ENCODE measurements at regions not wholly inside any gene's neighbourhood (a gene's known extent, or its start where the extent isn't known, plus 50 kb on each side); places are given as distances from the start of the nearest gene placed in this dataset.

- H3K9me2 ChIP-seq (ENCODE audit: insufficient read depth, low read length) = no peaks in the 10 kb centered on the region
- H2AFZ ChIP-seq (ENCODE audit: low read depth, low read length) = no peak overlapping the region
- H3K36me3 ChIP-seq (ENCODE audit: insufficient read depth, low read length) = no peaks in the 10 kb centered on the region
- TF ChIP-seq MXI1 (conservative IDR thresholded peaks at IDR 0.05; ENCODE audit: poor library complexity, severe bottlenecking) (no peak), EZH2 (IDR thresholded peaks at IDR 0.05; ENCODE audit: borderline replicate concordance, insufficient read depth, low read length, poor library complexity, severe bottlenecking) (no peak), RAD21 (conservative IDR thresholded peaks at IDR 0.05) (no peak), TAF1 (IDR thresholded peaks at IDR 0.05; ENCODE audit: low read depth) (no peak), POLR2AphosphoS5 (IDR thresholded peaks at IDR 0.05) (no peak), SMC3 (conservative IDR thresholded peaks at IDR 0.05; ENCODE audit: poor library complexity) (no peak), EP300 (conservative IDR thresholded peaks at IDR 0.05; ENCODE audit: poor library complexity, severe bottlenecking) (no peak), REST (IDR thresholded peaks at IDR 0.05; ENCODE audit: borderline replicate concordance) (no peak), CTCF (IDR thresholded peaks at IDR 0.05; ENCODE audit: poor library complexity, severe bottlenecking) (no peak)
- no peak overlapping the region for H3K4me2 ChIP-seq (ENCODE audit: low read length)
- H3K9me3 ChIP-seq (ENCODE audit: low read length) = no peaks in the 10 kb centered on the region
- no peak overlapping the region for H3K4me3 ChIP-seq (ENCODE audit: low read length)
- H3K79me2 ChIP-seq (replicated peaks; ENCODE audit: insufficient read depth, low read length) = no peaks in the 10 kb centered on the region
- no peaks in the 10 kb centered on the region for H3F3A ChIP-seq (ENCODE audit: insufficient read depth, low read length, poor library complexity, severe bottlenecking)
- no peak overlapping the region for H3K9ac ChIP-seq (ENCODE audit: low read length)
- H4K20me1 ChIP-seq (ENCODE audit: insufficient read depth) = no peaks in the 10 kb centered on the region
- H3K27ac ChIP-seq (ENCODE audit: low read length) = no peak overlapping the region
- H3K27me3 ChIP-seq (ENCODE audit: insufficient read depth, low read depth, low read length) = no peaks in the 10 kb centered on the region
Measured at GRCh38 chr1:30382496-30382895, 340.9 kb downstream of the MATN1 start.

GRCh38 chr1:30381671-30382365 is 341.6 kb downstream of the MATN1 start:
- Histone ChIP-seq H4K20me1 (ENCODE audit: insufficient read depth) (no peaks in the 10 kb centered on the region), H3K9ac (ENCODE audit: low read length) (no peak overlapping the region), H3K36me3 (ENCODE audit: insufficient read depth, low read length) (no peaks in the 10 kb centered on the region), H2AFZ (ENCODE audit: low read depth, low read length) (no peak overlapping the region), H3K4me3 (ENCODE audit: low read length) (no peak overlapping the region), H3K9me3 (ENCODE audit: low read length) (no peaks in the 10 kb centered on the region), H3K4me2 (ENCODE audit: low read length) (no peak overlapping the region), H3F3A (ENCODE audit: insufficient read depth, low read length, poor library complexity, severe bottlenecking) (no peaks in the 10 kb centered on the region), H3K27me3 (ENCODE audit: insufficient read depth, low read depth, low read length) (no peaks in the 10 kb centered on the region), H3K79me2 (replicated peaks; ENCODE audit: insufficient read depth, low read length) (no peaks in the 10 kb centered on the region), H3K9me2 (ENCODE audit: insufficient read depth, low read length) (no peaks in the 10 kb centered on the region), H3K27ac (ENCODE audit: low read length) (no peak overlapping the region)
- no peak for TF ChIP-seq SMC3 (conservative IDR thresholded peaks at IDR 0.05; ENCODE audit: poor library complexity)

Measured in neural cell (in vitro differentiated cells).